ENCODE measurements at regions not wholly inside any gene's neighbourhood (a gene's known extent, or its start where the extent isn't known, plus 50 kb on each side); places are given as distances from the start of the nearest gene placed in this dataset.

DNA sequence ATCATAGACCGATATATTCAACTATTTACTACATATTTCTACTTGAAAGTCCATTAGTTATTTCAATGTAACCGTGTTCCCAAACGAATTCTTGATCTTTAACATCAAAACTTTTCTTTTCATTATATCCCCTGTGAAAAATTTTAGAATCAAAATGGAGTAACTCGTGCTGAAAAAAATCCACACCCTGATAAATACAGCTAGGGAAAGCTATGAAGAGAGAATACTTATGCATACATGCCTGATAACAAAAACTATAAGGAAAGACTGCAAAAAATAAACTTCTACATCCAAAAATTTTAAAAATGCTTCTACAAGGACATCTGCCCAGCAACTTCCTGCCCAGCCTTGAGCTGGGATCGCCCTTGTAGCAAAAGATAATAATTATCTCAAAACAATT, 2458.3 kb upstream of the PCDH20 start:
- TF ChIP-seq, protein P1, sequence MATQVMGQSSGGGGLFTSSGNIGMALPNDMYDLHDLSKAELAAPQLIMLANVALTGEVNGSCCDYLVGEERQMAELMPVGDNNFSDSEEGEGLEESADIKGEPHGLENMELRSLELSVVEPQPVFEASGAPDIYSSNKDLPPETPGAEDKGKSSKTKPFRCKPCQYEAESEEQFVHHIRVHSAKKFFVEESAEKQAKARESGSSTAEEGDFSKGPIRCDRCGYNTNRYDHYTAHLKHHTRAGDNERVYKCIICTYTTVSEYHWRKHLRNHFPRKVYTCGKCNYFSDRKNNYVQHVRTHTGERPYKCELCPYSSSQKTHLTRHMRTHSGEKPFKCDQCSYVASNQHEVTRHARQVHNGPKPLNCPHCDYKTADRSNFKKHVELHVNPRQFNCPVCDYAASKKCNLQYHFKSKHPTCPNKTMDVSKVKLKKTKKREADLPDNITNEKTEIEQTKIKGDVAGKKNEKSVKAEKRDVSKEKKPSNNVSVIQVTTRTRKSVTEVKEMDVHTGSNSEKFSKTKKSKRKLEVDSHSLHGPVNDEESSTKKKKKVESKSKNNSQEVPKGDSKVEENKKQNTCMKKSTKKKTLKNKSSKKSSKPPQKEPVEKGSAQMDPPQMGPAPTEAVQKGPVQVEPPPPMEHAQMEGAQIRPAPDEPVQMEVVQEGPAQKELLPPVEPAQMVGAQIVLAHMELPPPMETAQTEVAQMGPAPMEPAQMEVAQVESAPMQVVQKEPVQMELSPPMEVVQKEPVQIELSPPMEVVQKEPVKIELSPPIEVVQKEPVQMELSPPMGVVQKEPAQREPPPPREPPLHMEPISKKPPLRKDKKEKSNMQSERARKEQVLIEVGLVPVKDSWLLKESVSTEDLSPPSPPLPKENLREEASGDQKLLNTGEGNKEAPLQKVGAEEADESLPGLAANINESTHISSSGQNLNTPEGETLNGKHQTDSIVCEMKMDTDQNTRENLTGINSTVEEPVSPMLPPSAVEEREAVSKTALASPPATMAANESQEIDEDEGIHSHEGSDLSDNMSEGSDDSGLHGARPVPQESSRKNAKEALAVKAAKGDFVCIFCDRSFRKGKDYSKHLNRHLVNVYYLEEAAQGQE (IDR thresholded peaks at IDR 0.05; ENCODE audit: low read depth) = no peak
- TF ChIP-seq RAD21 (IDR thresholded peaks at IDR 0.05; ENCODE audit: low read depth) (no peak), CREB1 (IDR thresholded peaks at IDR 0.05; ENCODE audit: low read depth) (no peak), CEBPB (IDR thresholded peaks at IDR 0.05) (no peak), TEAD4 (IDR thresholded peaks at IDR 0.05) (no peak)
